ENCODE measurements at regions not wholly inside any gene's neighbourhood (a gene's known extent, or its start where the extent isn't known, plus 50 kb on each side); places are given as distances from the start of the nearest gene placed in this dataset.

GRCh38 chr1:184221087-184221486 is 165.7 kb upstream of the C1orf21 start:
- DNase-seq: no peak

- peak; percentile 37 for DNase-seq
These were observed 164.2 kb upstream of the C1orf21 start for GRCh38 chr1:184222652-184223052.

GRCh38 chr1:184223216-184223615 is 163.6 kb upstream of the C1orf21 start:
- DNase-seq: no peak

GRCh38 chr1:184225283-184226099 is 161.3 kb upstream of the C1orf21 start:
- no peak for DNase-seq

- no peak for DNase-seq
These were observed 160.7 kb upstream of the C1orf21 start for GRCh38 chr1:184226100-184226487.

- DNase-seq: no peak
These were observed 158.3 kb upstream of the C1orf21 start for GRCh38 chr1:184228558-184228957.

- DNase-seq: no peak
These were observed 149.2 kb upstream of the C1orf21 start for GRCh38 chr1:184237588-184237987.

GRCh38 chr1:184241446-184241845 is 145.4 kb upstream of the C1orf21 start:
- DNase-seq: no peak

- DNase-seq: no peak
These were observed 144.3 kb upstream of the C1orf21 start for GRCh38 chr1:184242507-184242943.

GRCh38 chr1:184244962-184245361 is 141.9 kb upstream of the C1orf21 start:
- no peak for DNase-seq

- no peak for DNase-seq
These were observed 139.2 kb upstream of the C1orf21 start for GRCh38 chr1:184247671-184248070.

- no peak for DNase-seq
These were observed 132.9 kb upstream of the C1orf21 start for GRCh38 chr1:184253921-184254320.

GRCh38 chr1:184254849-184255248 is 132.0 kb upstream of the C1orf21 start:
- no peak for DNase-seq

- DNase-seq: no peak
These were observed 131.3 kb upstream of the C1orf21 start for GRCh38 chr1:184255560-184255959.

- no peak for DNase-seq
These were observed 129.0 kb upstream of the C1orf21 start for GRCh38 chr1:184257873-184258272.

GRCh38 chr1:184258525-184258924 is 128.3 kb upstream of the C1orf21 start:
- DNase-seq: no peak

GRCh38 chr1:184260382-184260781 is 126.4 kb upstream of the C1orf21 start:
- peak; percentile 74 for DNase-seq

- DNase-seq: no peak
These were observed 124.7 kb upstream of the C1orf21 start for GRCh38 chr1:184262109-184262508.

- DNase-seq: no peak
These were observed 119.1 kb upstream of the C1orf21 start for GRCh38 chr1:184267747-184268146.

- peak; percentile 4 for DNase-seq
These were observed 116.3 kb upstream of the C1orf21 start for GRCh38 chr1:184270556-184270955.

GRCh38 chr1:184272175-184272866 is 114.5 kb upstream of the C1orf21 start:
- DNase-seq: peak; percentile 55

GRCh38 chr1:184276416-184276815 is 110.4 kb upstream of the C1orf21 start:
- DNase-seq: no peak

GRCh38 chr1:184279911-184280458 is 106.8 kb upstream of the C1orf21 start:
- no peak for DNase-seq

GRCh38 chr1:184283999-184284398 is 102.8 kb upstream of the C1orf21 start:
- DNase-seq: no peak
